SK-N-MC (cell line): ENCODE measurements at regions not wholly inside any gene's neighbourhood (a gene's known extent, or its start where the extent isn't known, plus 50 kb on each side); places are given as distances from the start of the nearest gene placed in this dataset.

Experiments
- DNase-seq: peaks from one replicate; pipeline ENCODE4 v3.0.0-alpha.2; 2011; ENCODE audit warnings: low read depth, low spot score
- H3K27ac ChIP-seq: fragments of 200-600 bp; sonication (generic); 2 replicates; pipeline ENCODE4 v1.5.1; 2016; ENCODE audit warnings: mixed run types
- H3K36me3 ChIP-seq: fragments of 200-600 bp; sonication (generic); 2 replicates; pipeline ENCODE4 v1.6.1; 2017; ENCODE audit warnings: antibody characterized with exemption, low read length, mixed read lengths; ENCODE audit not compliant: insufficient read depth
- H3K4me3 ChIP-seq: fragments of 200-600 bp; sonication (generic); 2 replicates; pipeline ENCODE4 v1.5.1; 2016
- H3K9ac ChIP-seq: fragments of 200-600 bp; sonication (generic); 2 replicates; pipeline ENCODE4 v1.8.0; 2017; ENCODE audit warnings: mixed run types, mixed read lengths; ENCODE audit not compliant: insufficient read length
- H3K9me3 ChIP-seq: fragments of 200-600 bp; sonication (generic); 2 replicates; pipeline ENCODE4 v1.6.1; 2017; ENCODE audit warnings: low read depth, mild to moderate bottlenecking, antibody characterized with exemption, low read length, moderate library complexity, mixed read lengths
- EZH2 ChIP-seq: fragments of 200-600 bp; sonication (generic); IDR thresholded peaks from one replicate; pipeline ENCODE4 v1.6.1; 2017; ENCODE audit warnings: antibody characterized with exemption
- FOXP2 ChIP-seq: optimal IDR thresholded peaks from 2 replicates; pipeline ENCODE3; 2011; ENCODE audit warnings: mild to moderate bottlenecking, moderate library complexity; ENCODE audit not compliant: insufficient read depth; ENCODE audit errors: extremely low read length, control extremely low read depth
- POLR2AphosphoS5 ChIP-seq: IDR thresholded peaks from 2 replicates; pipeline ENCODE4 v1.6.1; 2012; ENCODE audit warnings: mild to moderate bottlenecking, low read depth, low read length, borderline replicate concordance

- Histone ChIP-seq H3K27ac (no peak overlapping the region), H3K4me3 (no peak overlapping the region), H3K9me3 (no peaks in the 10 kb centered on the region), H3K36me3 (no peaks in the 10 kb centered on the region), H3K9ac (no peak overlapping the region)
- TF ChIP-seq EZH2 (no peak), POLR2AphosphoS5 (no peak), FOXP2 (no peak)
- DNase-seq: no peak
These were observed 241.7 kb upstream of the GHITM start for GRCh38 chr10:83897626-83898025.

DNA sequence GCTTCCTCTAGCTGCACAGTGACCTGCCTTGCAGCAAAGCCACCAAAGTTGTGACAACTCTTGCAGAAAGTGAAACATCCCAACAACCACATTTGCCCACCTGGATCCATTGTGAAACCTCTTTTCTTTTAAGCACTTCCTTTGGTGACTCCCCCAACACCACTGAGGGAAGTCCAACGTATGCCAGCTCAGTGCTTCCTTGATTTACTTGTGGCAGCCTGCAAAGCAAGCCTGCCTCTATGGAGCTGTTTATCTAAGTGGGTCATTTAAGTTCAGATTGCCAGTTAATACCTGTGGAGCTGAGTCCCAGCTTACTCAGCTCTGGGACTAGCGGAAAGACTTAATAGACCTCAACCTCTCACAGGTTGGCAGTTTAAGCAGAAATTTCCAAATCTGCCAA lies 230.8 kb upstream of the GHITM start:
- no peaks in the 10 kb centered on the region for H3K36me3 ChIP-seq
- DNase-seq: no peak
- TF ChIP-seq POLR2AphosphoS5 (no peak), EZH2 (no peak), FOXP2 (no peak)
- H3K27ac ChIP-seq: no peak overlapping the region
- H3K9me3 ChIP-seq: no peaks in the 10 kb centered on the region
- no peak overlapping the region for H3K4me3 ChIP-seq
- H3K9ac ChIP-seq: no peak overlapping the region

- no peaks in the 10 kb centered on the region for H3K9me3 ChIP-seq
- DNase-seq: no peak
- H3K9ac ChIP-seq: no peak overlapping the region
- H3K27ac ChIP-seq: no peak overlapping the region
- no peaks in the 10 kb centered on the region for H3K36me3 ChIP-seq
- H3K4me3 ChIP-seq: no peak overlapping the region
- TF ChIP-seq EZH2 (no peak), POLR2AphosphoS5 (no peak), FOXP2 (no peak)
These were observed 230.3 kb upstream of the GHITM start for GRCh38 chr10:83909001-83909400.

DNA sequence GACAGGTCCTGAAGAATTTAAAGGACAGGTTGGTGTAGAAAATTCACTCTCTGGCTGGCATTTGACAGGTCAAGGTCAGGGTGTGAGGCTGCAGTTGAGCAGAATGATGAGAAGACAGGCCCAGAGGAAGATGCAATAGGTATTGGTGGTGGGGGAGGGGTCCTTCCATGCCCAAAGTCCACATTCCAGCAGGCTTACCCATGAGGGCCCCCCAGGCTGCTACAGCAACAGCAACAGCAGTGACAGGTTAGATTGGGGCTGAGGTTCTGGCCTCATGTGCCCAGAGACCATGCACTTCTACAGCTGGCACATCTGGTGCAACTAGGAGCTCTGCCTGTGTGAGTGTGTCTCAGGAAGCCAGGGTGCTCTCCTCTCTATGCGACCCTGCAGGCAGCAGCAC lies 223.5 kb upstream of the GHITM start:
- no peak overlapping the region for H3K9ac ChIP-seq
- H3K9me3 ChIP-seq: no peaks in the 10 kb centered on the region
- H3K27ac ChIP-seq: no peak overlapping the region
- H3K4me3 ChIP-seq: no peak overlapping the region
- TF ChIP-seq FOXP2: no peak
- no peak for DNase-seq
- no peaks in the 10 kb centered on the region for H3K36me3 ChIP-seq

DNA sequence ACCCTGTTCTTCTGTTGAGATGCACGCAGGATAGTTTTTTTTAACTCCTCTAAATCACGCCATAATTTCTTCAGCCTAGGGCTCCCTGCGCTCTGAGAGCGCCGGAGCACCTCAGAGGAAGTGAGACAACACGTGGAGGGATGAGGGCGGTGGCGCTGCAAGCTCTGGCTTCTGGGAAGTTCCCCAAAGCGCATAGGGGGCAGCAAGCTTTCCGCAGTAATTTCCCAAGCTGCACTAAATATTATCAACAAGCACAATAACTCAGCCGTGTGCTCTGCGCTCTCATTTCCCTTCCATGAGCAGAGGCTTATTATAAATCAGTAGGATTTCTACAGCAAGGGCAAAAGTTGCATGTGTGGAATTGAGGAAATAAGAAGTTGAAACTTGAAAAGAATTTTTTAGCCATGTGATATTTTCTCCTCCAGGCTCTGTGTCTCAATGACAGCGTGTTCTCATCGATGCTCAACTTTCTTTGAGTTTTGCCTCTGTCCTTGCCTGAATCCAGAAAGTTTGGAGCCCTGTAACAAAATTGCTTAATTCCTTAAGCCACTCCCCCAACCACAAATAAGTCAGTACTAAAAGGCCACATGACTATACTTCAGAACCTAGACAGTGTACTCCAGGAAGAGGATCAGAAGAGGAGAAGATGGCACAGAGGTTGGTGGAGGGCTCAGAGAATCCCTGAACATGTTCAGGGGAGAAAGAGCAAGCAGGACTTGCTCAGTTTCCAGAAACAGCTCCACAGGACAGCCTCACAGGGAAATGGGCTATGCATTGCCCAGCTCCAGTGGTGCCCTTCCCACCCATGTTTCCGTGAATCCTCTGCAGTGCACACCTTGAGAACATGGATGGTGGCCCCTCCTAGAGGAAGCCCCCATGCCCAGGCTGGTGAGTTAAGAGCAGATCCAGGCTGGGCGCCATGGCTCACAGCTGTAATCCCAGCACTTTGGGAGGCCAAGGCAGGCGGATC lies 221.5 kb upstream of the GHITM start:
- Histone ChIP-seq H3K36me3 (no peaks in the 10 kb centered on the region), H3K9ac (no peak overlapping the region), H3K9me3 (no peaks in the 10 kb centered on the region), H3K4me3 (no peak overlapping the region), H3K27ac (no peak overlapping the region)
- TF ChIP-seq EZH2 (no peak), POLR2AphosphoS5 (no peak), FOXP2 (no peak)
- no peak for DNase-seq

GRCh38 chr10:83919187-83919586 lies 220.1 kb upstream of the GHITM start:
- DNase-seq: no peak
- TF ChIP-seq POLR2AphosphoS5 (no peak), FOXP2 (no peak), EZH2 (no peak)
- H3K36me3 ChIP-seq: no peaks in the 10 kb centered on the region
- H3K9ac ChIP-seq: no peak overlapping the region
- H3K4me3 ChIP-seq: no peak overlapping the region
- H3K9me3 ChIP-seq: no peaks in the 10 kb centered on the region
- H3K27ac ChIP-seq: no peak overlapping the region

DNA sequence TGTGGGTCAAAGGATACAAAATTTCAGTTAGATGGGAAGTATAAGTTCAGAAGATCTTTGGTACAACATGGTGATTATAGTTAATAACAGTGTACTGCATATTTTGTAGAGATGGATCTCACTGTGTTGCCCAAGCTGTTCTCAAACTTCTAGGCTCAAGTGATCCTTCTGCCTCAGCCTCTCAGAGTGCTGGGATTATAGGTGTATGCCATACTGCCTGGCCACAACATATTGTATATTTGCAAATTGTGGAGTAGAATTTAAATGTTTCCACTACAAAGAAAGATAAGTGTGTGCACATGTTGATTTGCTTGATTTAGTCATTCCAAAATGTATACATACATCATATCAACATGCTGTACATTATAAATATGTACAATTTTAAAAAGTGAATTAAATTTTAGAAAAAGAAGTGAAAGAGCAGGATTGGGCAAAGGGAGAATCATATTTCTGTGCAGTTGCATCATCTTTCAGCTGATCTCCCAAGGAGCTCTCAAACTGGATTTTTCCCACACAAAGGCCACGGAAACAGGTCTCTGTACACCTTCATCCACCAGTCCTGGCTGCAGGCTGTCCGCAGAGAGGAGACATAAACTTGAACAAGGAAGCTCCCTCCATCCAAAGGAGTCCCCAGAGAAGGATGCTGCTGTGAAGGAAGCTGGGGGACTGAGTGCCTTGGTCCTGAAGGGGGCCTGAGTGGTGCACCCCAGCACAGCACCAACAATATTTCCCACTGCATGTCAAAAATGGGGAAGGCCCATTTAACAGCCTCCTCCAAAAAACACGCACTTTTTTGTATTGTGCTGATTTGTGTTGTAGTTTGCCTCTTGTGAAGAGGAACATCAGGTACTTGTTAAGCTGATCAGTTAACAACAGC lies 217.1 kb upstream of the GHITM start:
- no peak overlapping the region for H3K4me3 ChIP-seq
- TF ChIP-seq POLR2AphosphoS5 (no peak), FOXP2 (no peak), EZH2 (no peak)
- no peak overlapping the region for H3K27ac ChIP-seq
- no peaks in the 10 kb centered on the region for H3K9me3 ChIP-seq
- no peaks in the 10 kb centered on the region for H3K36me3 ChIP-seq
- no peak for DNase-seq
- no peak overlapping the region for H3K9ac ChIP-seq

DNA sequence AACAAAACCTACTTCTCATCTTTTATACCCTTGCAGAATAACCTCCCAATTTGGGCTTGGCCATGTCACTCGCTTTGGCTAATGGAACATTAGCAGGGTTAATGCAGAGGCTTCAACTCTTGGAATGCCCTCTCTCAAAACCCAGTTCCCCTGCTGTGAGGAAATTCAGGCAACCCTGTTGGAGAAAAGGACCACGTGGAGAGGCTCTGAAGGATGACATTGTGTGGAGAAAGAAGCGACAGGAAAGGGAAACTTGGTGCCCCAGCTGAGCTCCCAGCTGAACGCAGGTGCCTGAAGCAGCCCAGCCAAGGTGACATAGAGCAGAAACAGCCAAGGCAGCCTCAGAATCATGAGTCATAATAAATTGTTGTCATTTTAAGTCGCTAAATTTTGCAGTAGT lies 214.2 kb upstream of the GHITM start:
- TF ChIP-seq POLR2AphosphoS5 (no peak), FOXP2 (no peak), EZH2 (no peak)
- H3K36me3 ChIP-seq: no peaks in the 10 kb centered on the region
- no peak overlapping the region for H3K9ac ChIP-seq
- DNase-seq: no peak
- no peak overlapping the region for H3K27ac ChIP-seq
- H3K9me3 ChIP-seq: no peaks in the 10 kb centered on the region
- no peak overlapping the region for H3K4me3 ChIP-seq
